Fibroblast of lung (primary cell): ENCODE measurements at regions not wholly inside any gene's neighbourhood (a gene's known extent, or its start where the extent isn't known, plus 50 kb on each side); places are given as distances from the start of the nearest gene placed in this dataset.

Source experiments
- CTCF ChIP-seq, 2 donors: IDR thresholded peaks in 1 of 2; conservative IDR thresholded peaks in 1 of 2; 1 replicate in 1 of 2; 2 replicates in 1 of 2; pipeline ENCODE4 v1.5.1; 2011 to 2012; ENCODE audit warnings: low read length in 2 of 2, control low read depth in 1 of 2, inconsistent platforms in 1 of 2, low read depth in 1 of 2, mild to moderate bottlenecking in 1 of 2
- EZH2 ChIP-seq: IDR thresholded peaks from 2 replicates; pipeline ENCODE4 v1.5.1; 2012; ENCODE audit warnings: low read length, control low read depth, mild to moderate bottlenecking; ENCODE audit errors: missing control alignments

- TF ChIP-seq CTCF (conservative IDR thresholded peaks at IDR 0.05 in 1 of 2, IDR thresholded peaks at IDR 0.05 in 1 of 2; ENCODE audit: low read depth in 1 of 2, low read length in 2 of 2) (no peak), EZH2 (no peak)
Measured at GRCh38 chr7:41183741-41184140, 519.1 kb downstream of the INHBA start.
